CD14-positive monocyte (primary cell): ENCODE measurements at regions not wholly inside any gene's neighbourhood (a gene's known extent, or its start where the extent isn't known, plus 50 kb on each side); places are given as distances from the start of the nearest gene placed in this dataset.
A peak's percentile ranks its signal among the peaks of the same experiment; 100 is the strongest.

ENCODE experiments used
- DNase-seq, 3 donors: peaks; one replicate each; pipeline ENCODE4 v3.0.0-alpha.2; 2011 to 2022
- H2AFZ ChIP-seq: 2 replicates; pipeline ENCODE4 v1.6.0; 2012; ENCODE audit warnings: mild to moderate bottlenecking, low read depth, low read length, inconsistent platforms; ENCODE audit not compliant: insufficient read depth, poor library complexity, severe bottlenecking
- H3K27ac ChIP-seq, 2 donors: 1 replicate in 1 of 2; 2 replicates in 1 of 2; pipeline ENCODE4 v1.5.1; 2012 to 2013; ENCODE audit warnings: low read length in 2 of 2, control low read depth in 1 of 2, inconsistent platforms in 1 of 2, low read depth in 1 of 2, mild to moderate bottlenecking in 1 of 2
- H3K27me3 ChIP-seq, 2 donors: one replicate each; pipeline versions ENCODE4 v1.6.0 to v1.6.1; 2011 to 2013; ENCODE audit warnings: low read length in 2 of 2; ENCODE audit not compliant: control insufficient read depth in 2 of 2, insufficient read depth in 2 of 2
- H3K36me3 ChIP-seq, 2 donors: replicated peaks in 1 of 2; 1 replicate in 1 of 2; 2 replicates in 1 of 2; pipeline versions ENCODE4 v1.5.1 to v1.6.1; 2012 to 2013; ENCODE audit warnings: low read length in 2 of 2, control low read depth in 1 of 2, inconsistent platforms in 1 of 2, mild to moderate bottlenecking in 1 of 2; ENCODE audit not compliant: insufficient read depth in 2 of 2, control insufficient read depth in 1 of 2
- H3K4me1 ChIP-seq, 2 donors: 1 replicate in 1 of 2; 2 replicates in 1 of 2; pipeline versions ENCODE4 v1.5.1 to v1.6.1; 2012 to 2013; ENCODE audit warnings: low read length in 2 of 2, control low read depth in 1 of 2, inconsistent platforms in 1 of 2, mild to moderate bottlenecking in 1 of 2, moderate library complexity in 1 of 2; ENCODE audit not compliant: insufficient read depth in 2 of 2, control insufficient read depth in 1 of 2
- H3K4me2 ChIP-seq: replicated peaks from 2 replicates; pipeline ENCODE3; 2012; ENCODE audit warnings: low read length, moderate library complexity, mild to moderate bottlenecking; ENCODE audit not compliant: poor library complexity, severe bottlenecking; ENCODE audit errors: extremely low read depth
- H3K4me3 ChIP-seq, 3 experiments: fragments of 200-600 bp in 1 of 3; sonication (generic) in 1 of 3; replicated peaks in 1 of 3; 1 replicate in 2 of 3; 2 replicates in 1 of 3; pipeline ENCODE4 v1.5.1; 2011 to 2013; ENCODE audit warnings: low read length in 3 of 3, mild to moderate bottlenecking in 3 of 3, control low read depth in 2 of 3, low read depth in 2 of 3, inconsistent platforms in 1 of 3, moderate library complexity in 1 of 3
- H3K79me2 ChIP-seq: 2 replicates; pipeline ENCODE4 v1.6.0; 2012; ENCODE audit warnings: mild to moderate bottlenecking, control low read depth, inconsistent platforms, low read length, moderate library complexity; ENCODE audit not compliant: insufficient read depth
- H3K9ac ChIP-seq: 2 replicates; pipeline ENCODE4 v1.6.0; 2017; ENCODE audit warnings: low read length, mild to moderate bottlenecking; ENCODE audit not compliant: insufficient read depth, poor library complexity, severe bottlenecking
- H3K9me3 ChIP-seq, 2 donors: replicated peaks in 1 of 2; 1 replicate in 1 of 2; 2 replicates in 1 of 2; pipeline versions ENCODE4 v1.5.1 to v1.6.1; 2012 to 2013; ENCODE audit warnings: low read length in 2 of 2, control low read depth in 1 of 2; ENCODE audit not compliant: control insufficient read depth in 1 of 2, insufficient read depth in 1 of 2
- H4K20me1 ChIP-seq: 2 replicates; pipeline ENCODE4 v1.6.0; 2012; ENCODE audit warnings: mild to moderate bottlenecking, low read length, control low read depth, moderate library complexity; ENCODE audit not compliant: insufficient read depth
- H3K27ac Mint-ChIP-seq, 7 donors: one replicate each; pipeline ENCODE4 v1.8.0; 2020; ENCODE audit warnings: mild to moderate bottlenecking in 7 of 7, mixed read lengths in 7 of 7, moderate library complexity in 6 of 7, inconsistent platforms in 2 of 7
- H3K27me3 Mint-ChIP-seq, 3 donors: one replicate each; pipeline ENCODE4 v1.8.0; 2021 to 2022; ENCODE audit warnings: low read depth in 3 of 3, mild to moderate bottlenecking in 3 of 3, mixed read lengths in 3 of 3, moderate library complexity in 3 of 3, inconsistent platforms in 1 of 3
- H3K36me3 Mint-ChIP-seq, 2 donors: one replicate each; pipeline ENCODE4 v1.8.0; 2020; ENCODE audit warnings: mixed read lengths in 2 of 2, inconsistent platforms in 1 of 2, mild to moderate bottlenecking in 1 of 2
- H3K4me1 Mint-ChIP-seq: one replicate; pipeline ENCODE4 v1.8.0; 2020; ENCODE audit warnings: mild to moderate bottlenecking, mixed read lengths
- H3K4me3 Mint-ChIP-seq, 2 donors: one replicate each; pipeline ENCODE4 v1.8.0; 2020; ENCODE audit warnings: mild to moderate bottlenecking in 2 of 2, mixed read lengths in 2 of 2, moderate library complexity in 1 of 2
- H3K9me3 Mint-ChIP-seq, 7 donors: one replicate each; pipeline ENCODE4 v1.8.0; 2020 to 2022; ENCODE audit warnings: mixed read lengths in 7 of 7, mild to moderate bottlenecking in 6 of 7, moderate library complexity in 6 of 7, inconsistent platforms in 2 of 7
- WGBS: methylation state at CpG from one replicate; pipeline ENCODE4 v1.1.5; 2013; ENCODE audit warnings: missing lambda C conversion rate; ENCODE audit not compliant: insufficient coverage; 5-methylcytosine and 5-hydroxymethylcytosine counted together
- intact Hi-C, 2 donors: fragments of 100-400 bp; cut with micrococcal nuclease; formaldehyde crosslinking; loops; one replicate each; pipeline versions ENCODE4 v1.15.0 to v1.15.1; 2023
- TF ChIP-seq, protein P1 (sequence below): fragments of 200-600 bp; IDR thresholded peaks from one replicate; pipeline ENCODE4 v1.8.0; 2022; ENCODE audit warnings: antibody characterized with exemption, mild to moderate bottlenecking

DNA sequence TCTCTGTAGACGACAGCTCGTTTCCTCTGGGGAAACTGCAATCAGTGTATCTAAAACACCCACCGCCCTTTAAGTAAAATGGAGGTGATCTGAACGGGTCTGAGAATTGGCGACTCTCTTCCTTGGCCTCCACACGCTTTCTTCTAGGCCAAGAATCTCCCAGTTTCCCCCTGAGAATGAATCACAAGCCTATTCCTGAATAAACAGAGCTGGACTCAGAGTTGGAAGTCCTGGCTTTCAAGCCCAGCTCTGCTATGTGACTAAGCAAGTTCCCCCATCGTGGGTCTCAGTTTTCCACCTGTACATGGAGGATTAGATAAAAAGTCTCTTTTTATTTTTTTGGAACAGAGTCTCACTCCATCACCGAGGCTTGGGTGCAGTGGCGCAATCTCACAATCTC lies 200.4 kb downstream of the MN1 start:
- TF ChIP-seq, protein P1, sequence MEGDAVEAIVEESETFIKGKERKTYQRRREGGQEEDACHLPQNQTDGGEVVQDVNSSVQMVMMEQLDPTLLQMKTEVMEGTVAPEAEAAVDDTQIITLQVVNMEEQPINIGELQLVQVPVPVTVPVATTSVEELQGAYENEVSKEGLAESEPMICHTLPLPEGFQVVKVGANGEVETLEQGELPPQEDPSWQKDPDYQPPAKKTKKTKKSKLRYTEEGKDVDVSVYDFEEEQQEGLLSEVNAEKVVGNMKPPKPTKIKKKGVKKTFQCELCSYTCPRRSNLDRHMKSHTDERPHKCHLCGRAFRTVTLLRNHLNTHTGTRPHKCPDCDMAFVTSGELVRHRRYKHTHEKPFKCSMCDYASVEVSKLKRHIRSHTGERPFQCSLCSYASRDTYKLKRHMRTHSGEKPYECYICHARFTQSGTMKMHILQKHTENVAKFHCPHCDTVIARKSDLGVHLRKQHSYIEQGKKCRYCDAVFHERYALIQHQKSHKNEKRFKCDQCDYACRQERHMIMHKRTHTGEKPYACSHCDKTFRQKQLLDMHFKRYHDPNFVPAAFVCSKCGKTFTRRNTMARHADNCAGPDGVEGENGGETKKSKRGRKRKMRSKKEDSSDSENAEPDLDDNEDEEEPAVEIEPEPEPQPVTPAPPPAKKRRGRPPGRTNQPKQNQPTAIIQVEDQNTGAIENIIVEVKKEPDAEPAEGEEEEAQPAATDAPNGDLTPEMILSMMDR: no peak
- Mint-ChIP-seq H3K27me3 (peaks cover 0 to 3% (median 0%) of the 10 kb centered on the region in 3 donors), H3K9me3 (peaks cover 0 to 3% (median 2%) of the 10 kb centered on the region in 7 donors), H3K4me1 (peaks cover 28% of the 10 kb centered on the region), H3K27ac (peak overlapping the region in 2 of 7 donors; percentile 26 to 28), H3K36me3 (no peaks in the 10 kb centered on the region), H3K4me3 (no peak overlapping the region)
- Histone ChIP-seq H3K4me1 (peaks cover 9 to 21% of the 10 kb centered on the region in 2 donors), H3K4me2 (no peak overlapping the region), H3K9ac (no peak overlapping the region), H3K36me3 (no peaks in the 10 kb centered on the region), H3K27ac (no peak overlapping the region), H2AFZ (no peak overlapping the region), H3K9me3 (no peaks in the 10 kb centered on the region), H3K79me2 (no peaks in the 10 kb centered on the region), H3K27me3 (no peaks in the 10 kb centered on the region), H3K4me3 (no peak overlapping the region), H4K20me1 (no peaks in the 10 kb centered on the region)
- intact Hi-C loops: no loop called here
- 100% methylated on average over 1 of the region's 9 CpGs for WGBS
- DNase-seq: no peak

DNA sequence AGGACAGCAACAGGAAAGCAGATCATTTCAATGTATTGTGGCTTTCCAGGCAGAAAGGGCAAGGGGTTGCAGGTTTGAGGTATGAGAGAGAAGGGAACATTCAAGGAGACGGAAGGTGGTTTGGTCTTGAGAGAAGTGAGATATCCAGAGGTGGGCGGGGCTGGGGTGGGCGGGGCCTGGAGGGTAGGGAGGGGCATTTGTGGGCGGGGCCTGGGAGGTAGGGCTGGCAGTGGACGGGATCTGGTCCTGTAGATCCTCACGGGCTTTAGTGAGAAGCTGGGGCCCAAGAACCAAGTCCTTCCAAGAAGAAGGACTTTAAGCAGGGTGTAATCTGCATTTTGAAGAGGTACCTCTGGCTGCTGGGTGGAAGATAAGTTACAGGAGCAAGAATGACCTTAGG lies 199.2 kb downstream of the MN1 start:
- no peaks in the 10 kb centered on the region for H3K36me3 ChIP-seq
- DNase-seq: no peak
- H4K20me1 ChIP-seq: no peaks in the 10 kb centered on the region
- no peak overlapping the region for H3K4me2 ChIP-seq
- no peak overlapping the region for H3K27ac ChIP-seq
- no peak overlapping the region for H3K4me3 ChIP-seq
- H3K27me3 ChIP-seq: no peaks in the 10 kb centered on the region
- no peak overlapping the region for H3K9ac ChIP-seq
- Mint-ChIP-seq H3K4me3 (no peak overlapping the region), H3K27me3 (peaks cover 0 to 3% (median 0%) of the 10 kb centered on the region in 3 donors), H3K27ac (no peak overlapping the region), H3K9me3 (peaks cover 0 to 3% (median 2%) of the 10 kb centered on the region in 7 donors), H3K36me3 (no peaks in the 10 kb centered on the region), H3K4me1 (peaks cover 28% of the 10 kb centered on the region)
- no peak overlapping the region for H2AFZ ChIP-seq
- intact Hi-C loops: no loop called here
- peaks cover 9 to 21% of the 10 kb centered on the region in 2 donors for H3K4me1 ChIP-seq
- TF ChIP-seq, protein P1: no peak
- H3K9me3 ChIP-seq: no peaks in the 10 kb centered on the region
- WGBS: 69% methylated on average over 5 of the region's 6 CpGs
- no peaks in the 10 kb centered on the region for H3K79me2 ChIP-seq
